ENCODE measurements at regions not wholly inside any gene's neighbourhood (a gene's known extent, or its start where the extent isn't known, plus 50 kb on each side); places are given as distances from the start of the nearest gene placed in this dataset.

DNA sequence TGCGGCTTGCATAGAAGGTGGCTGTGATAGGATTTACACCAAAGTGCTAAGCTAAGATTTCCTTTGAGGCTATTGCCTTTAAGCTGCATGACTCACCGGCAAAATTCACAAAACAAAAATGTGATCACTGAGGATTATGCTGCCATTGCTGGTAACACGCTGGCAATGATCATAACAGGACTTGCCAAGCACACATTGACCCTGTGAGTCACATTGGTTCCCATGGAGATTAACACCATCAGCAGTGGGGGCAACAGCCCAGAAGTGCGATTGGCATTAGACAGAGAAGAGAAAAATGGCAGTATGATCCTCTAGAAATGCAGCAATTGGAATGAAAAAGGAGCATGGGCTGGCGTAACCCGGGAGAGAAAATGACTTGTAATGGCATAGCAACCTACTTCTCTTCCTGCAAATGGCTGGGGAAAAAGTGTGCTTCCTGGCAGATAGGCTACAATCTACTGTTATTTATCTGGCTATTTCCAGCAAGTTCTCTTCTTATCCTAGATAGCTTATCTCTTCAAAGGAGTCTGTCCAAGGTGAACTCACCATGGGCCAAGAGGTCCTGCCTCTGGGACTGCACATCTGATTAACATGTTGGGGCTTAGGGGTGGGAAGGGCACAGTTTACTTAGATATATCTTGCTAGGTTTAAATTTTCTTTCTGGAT lies 314.2 kb upstream of the IGFBP7 start:
- no peak for DNase-seq
- H3K4me3 Mint-ChIP-seq, result no peak overlapping the region
- no peak overlapping the region for H3K27ac Mint-ChIP-seq
- POLR2A ChIA-PET, result no interaction called here
- no peaks in the 10 kb centered on the region for H3K9me3 Mint-ChIP-seq
- H3K36me3 Mint-ChIP-seq, result no peaks in the 10 kb centered on the region
- H3K4me1 Mint-ChIP-seq, result no peaks in the 10 kb centered on the region
- ATAC-seq (ENCODE audit: low read depth), result no peak
- H3K27me3 Mint-ChIP-seq, result no peaks in the 10 kb centered on the region

DNA sequence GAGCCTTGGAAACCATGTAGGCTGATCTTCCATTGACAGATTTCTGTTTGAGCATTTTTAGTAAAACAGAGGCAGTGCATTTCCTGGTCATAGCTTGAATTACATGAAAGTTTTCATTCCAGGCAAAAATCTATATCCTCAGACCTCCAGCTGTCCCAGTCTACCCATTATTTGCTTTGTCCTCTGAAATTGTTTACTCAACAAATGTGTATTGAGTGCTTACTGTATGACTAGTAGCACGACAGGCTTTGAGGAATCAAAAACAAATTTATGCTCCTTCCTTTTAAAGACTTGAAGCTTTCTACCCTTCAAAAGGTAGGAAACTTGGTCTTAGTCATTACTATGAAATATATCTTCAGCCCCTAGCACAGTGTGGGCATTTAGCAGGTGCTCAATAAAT lies 307.9 kb upstream of the IGFBP7 start:
- H3K4me1 Mint-ChIP-seq, result no peaks in the 10 kb centered on the region
- no peak overlapping the region for H3K27ac Mint-ChIP-seq
- H3K27me3 Mint-ChIP-seq, result no peaks in the 10 kb centered on the region
- DNase-seq (no peak), ATAC-seq (ENCODE audit: low read depth) (no peak)
- no peaks in the 10 kb centered on the region for H3K9me3 Mint-ChIP-seq
- H3K4me3 Mint-ChIP-seq, result no peak overlapping the region
- H3K36me3 Mint-ChIP-seq, result no peaks in the 10 kb centered on the region
- POLR2A ChIA-PET, result no interaction called here

DNA sequence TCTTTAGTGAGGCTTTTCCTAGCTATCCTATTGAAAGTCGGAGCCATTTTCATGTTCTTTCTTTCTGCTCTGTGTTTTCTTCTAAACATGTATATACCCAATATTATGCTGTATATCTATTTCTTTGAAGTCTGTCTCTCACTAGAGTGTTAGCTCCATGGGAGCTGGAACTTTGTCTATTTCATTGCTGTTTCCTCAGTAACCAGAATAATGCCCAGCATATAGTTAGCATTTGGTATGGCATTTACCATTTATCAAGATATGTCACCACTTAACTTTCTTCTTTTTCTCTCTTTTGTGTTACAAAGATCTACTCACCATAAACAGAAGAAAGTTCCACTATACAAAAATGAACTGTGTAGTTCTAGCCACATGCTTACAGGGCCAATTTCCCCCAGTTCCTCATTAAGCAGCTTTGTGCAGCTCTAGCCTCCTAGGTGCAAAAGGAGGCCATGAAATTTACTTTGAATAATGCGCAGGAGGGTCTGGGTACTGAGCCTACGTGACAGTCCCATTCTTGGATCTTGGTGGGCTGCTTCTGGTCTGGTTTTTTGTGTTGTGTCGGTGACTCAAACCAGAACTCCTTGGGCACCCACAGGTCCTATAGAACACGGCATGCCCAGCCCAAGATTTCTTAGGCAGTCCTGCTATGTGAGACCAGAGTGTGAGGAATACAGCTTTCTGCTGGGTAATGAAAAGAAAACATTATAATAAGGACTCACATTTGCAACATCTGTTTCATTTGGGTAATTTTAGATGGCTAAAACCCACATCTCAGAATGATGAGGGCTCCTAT lies 302.3 kb upstream of the IGFBP7 start:
- H3K9me3 Mint-ChIP-seq, result no peaks in the 10 kb centered on the region
- H3K36me3 Mint-ChIP-seq, result no peaks in the 10 kb centered on the region
- H3K27ac Mint-ChIP-seq, result no peak overlapping the region
- H3K4me1 Mint-ChIP-seq, result no peaks in the 10 kb centered on the region
- POLR2A ChIA-PET, result no interaction called here
- DNase-seq (no peak), ATAC-seq (ENCODE audit: low read depth) (no peak)
- no peaks in the 10 kb centered on the region for H3K27me3 Mint-ChIP-seq
- no peak overlapping the region for H3K4me3 Mint-ChIP-seq

DNA sequence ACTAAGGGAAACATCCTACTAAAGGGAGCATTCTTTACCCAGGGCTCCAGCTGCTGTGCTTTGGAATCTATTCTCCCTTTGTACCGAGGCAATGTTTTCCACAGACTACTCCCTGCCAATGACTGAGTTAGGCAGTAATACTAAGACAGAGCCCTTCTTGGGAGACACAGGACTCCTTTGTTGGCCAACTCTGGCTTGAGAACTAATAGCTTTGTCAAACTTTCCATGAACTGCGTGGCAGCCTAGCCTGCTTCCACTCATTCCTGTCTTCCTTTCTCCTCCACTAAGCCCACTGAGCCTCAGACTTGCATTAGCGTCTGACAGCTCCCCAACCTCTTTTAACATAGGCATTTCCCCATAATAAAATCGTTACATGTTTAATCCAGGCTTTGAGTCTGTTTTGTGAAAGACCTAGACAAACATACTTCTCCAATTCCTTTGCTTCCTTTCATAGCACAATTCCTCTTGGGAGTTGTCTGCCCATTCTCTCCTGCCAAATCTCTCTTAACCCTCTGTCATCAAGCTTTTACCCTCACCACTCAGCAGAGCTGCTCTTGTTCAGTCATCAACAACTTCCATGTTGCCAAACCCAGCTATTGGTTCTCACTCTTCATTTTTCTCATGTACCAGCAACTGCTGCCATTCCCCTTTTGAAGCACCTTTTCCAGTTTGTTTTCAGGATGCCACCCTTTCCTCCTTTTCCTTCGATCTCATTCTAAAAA lies 300.3 kb upstream of the IGFBP7 start:
- Mint-ChIP-seq H3K27ac (no peak overlapping the region), H3K4me3 (no peak overlapping the region), H3K9me3 (no peaks in the 10 kb centered on the region), H3K4me1 (no peaks in the 10 kb centered on the region), H3K36me3 (no peaks in the 10 kb centered on the region), H3K27me3 (no peaks in the 10 kb centered on the region)
- POLR2A ChIA-PET, result no interaction called here
- ATAC-seq (ENCODE audit: low read depth), result no peak
- DNase-seq, result no peak

DNA sequence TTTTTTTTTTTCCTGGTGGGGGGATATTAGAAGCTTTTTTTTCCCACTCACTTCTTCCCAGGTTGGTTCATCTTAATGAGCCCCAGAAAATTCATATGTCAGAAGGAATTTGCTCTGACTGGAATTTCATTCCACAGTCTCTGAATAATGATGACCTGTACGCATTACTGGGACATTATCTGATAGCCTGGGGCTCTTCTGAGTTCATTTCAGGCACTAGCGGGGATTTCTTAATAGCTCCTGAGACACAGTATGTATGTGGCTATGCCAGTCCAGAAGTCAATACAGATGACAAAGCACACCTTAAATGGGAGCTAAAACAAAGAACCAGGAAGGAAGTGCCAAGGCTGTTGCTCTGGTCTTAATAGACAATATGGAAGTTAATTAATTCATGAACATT lies 295.2 kb upstream of the IGFBP7 start:
- Mint-ChIP-seq H3K36me3 (no peaks in the 10 kb centered on the region), H3K9me3 (no peaks in the 10 kb centered on the region), H3K27ac (no peak overlapping the region), H3K4me3 (no peak overlapping the region), H3K4me1 (no peaks in the 10 kb centered on the region), H3K27me3 (no peaks in the 10 kb centered on the region)
- ATAC-seq (ENCODE audit: low read depth) (no peak), DNase-seq (no peak)
- POLR2A ChIA-PET, result no interaction called here

DNA sequence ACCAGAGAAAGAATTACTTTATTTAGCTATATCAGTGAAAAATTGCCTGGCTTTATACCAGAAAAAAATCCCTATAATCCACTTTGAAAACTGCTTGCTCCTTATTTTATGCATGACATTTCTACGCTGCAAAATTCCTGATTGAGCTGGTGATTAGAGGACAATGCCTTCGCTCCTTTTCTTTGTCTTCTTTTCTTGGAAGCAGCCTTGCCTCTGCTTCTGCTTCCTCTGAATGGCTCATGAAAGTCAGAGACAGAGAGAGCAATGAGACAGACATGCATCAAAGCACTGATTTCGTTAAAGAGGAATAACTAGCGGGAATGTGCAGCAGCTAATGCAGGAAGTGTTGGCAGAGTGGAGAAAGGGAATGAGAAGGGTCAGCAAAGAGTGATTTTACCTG lies 294.3 kb upstream of the IGFBP7 start:
- Mint-ChIP-seq H3K27ac (no peak overlapping the region), H3K4me1 (no peaks in the 10 kb centered on the region), H3K9me3 (no peaks in the 10 kb centered on the region), H3K4me3 (no peak overlapping the region), H3K36me3 (no peaks in the 10 kb centered on the region), H3K27me3 (no peaks in the 10 kb centered on the region)
- DNase-seq (no peak), ATAC-seq (ENCODE audit: low read depth) (no peak)
- POLR2A ChIA-PET, result no interaction called here

DNA sequence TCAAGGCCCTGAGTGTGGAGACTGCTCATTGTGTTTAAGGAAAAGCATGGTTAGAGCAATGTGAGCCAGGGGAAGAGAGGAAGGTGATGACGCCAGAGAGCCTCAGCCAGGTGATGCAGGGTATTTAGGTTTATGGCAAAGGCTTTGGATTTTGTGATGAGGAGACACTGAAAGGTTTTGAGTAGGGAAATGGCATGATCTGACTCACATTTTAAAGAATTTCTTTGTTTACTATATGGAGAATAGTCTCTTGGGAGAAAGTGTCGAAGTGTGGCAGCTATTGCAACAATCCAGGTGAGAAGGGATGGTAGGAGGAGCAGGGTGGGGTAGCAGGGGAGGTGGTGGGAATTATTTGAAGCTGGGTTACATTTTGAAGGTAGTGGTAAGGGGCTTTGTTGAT lies 293.4 kb upstream of the IGFBP7 start:
- Mint-ChIP-seq H3K27ac (no peak overlapping the region), H3K4me1 (no peaks in the 10 kb centered on the region), H3K4me3 (no peak overlapping the region), H3K27me3 (no peaks in the 10 kb centered on the region), H3K9me3 (no peaks in the 10 kb centered on the region), H3K36me3 (no peaks in the 10 kb centered on the region)
- ATAC-seq (ENCODE audit: low read depth) (no peak), DNase-seq (no peak)
- POLR2A ChIA-PET, result no interaction called here

DNA sequence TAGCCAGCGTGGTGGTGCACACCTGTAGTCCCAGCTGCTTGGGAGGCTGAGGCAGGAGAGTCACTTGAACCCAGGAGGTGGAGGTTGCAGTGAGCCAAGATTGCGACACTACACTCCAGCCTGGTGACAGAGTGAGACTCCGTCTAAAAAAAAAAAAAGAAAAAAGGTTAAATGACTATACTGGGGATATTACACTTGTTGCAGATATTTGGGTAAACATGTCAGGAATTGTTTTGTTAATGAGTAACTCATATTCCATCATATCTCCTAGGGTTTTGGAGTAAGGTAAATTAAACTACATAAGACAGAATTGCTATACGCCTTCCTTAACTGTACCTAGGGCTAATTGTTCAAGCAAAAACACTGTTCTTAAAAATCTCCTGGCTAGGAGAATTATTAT lies 291.4 kb upstream of the IGFBP7 start:
- ATAC-seq (ENCODE audit: low read depth), result no peak
- POLR2A ChIA-PET, result no interaction called here
- no peaks in the 10 kb centered on the region for H3K27me3 Mint-ChIP-seq
- no peaks in the 10 kb centered on the region for H3K9me3 Mint-ChIP-seq
- H3K4me3 Mint-ChIP-seq, result no peak overlapping the region
- no peak for DNase-seq
- H3K27ac Mint-ChIP-seq, result no peak overlapping the region
- H3K36me3 Mint-ChIP-seq, result no peaks in the 10 kb centered on the region
- H3K4me1 Mint-ChIP-seq, result no peaks in the 10 kb centered on the region

DNA sequence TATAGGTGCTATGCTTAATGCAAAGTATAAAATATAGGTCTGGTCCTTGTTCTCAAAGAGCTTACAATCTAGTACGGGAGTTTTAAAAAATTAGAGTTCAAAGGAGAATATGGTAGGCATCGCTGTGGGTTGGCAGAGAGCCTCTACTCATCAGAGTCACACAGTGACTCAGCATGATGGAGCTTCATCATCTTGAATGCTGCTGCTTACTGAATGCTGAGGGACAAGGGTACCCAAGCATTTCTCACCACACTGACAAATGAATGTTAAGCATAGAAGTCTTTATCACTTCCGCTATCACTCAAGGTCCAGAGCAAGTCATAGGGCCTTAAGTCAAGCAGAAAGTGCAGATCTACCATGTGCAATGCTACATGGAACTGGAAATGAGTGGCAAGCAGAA lies 268.6 kb upstream of the IGFBP7 start:
- no peak for DNase-seq
- no peaks in the 10 kb centered on the region for H3K9me3 Mint-ChIP-seq
- POLR2A ChIA-PET, result no interaction called here
- no peak overlapping the region for H3K27ac Mint-ChIP-seq
- H3K4me1 Mint-ChIP-seq, result no peaks in the 10 kb centered on the region
- no peak for ATAC-seq (ENCODE audit: low read depth)
- no peaks in the 10 kb centered on the region for H3K36me3 Mint-ChIP-seq
- no peaks in the 10 kb centered on the region for H3K27me3 Mint-ChIP-seq
- H3K4me3 Mint-ChIP-seq, result no peak overlapping the region

DNA sequence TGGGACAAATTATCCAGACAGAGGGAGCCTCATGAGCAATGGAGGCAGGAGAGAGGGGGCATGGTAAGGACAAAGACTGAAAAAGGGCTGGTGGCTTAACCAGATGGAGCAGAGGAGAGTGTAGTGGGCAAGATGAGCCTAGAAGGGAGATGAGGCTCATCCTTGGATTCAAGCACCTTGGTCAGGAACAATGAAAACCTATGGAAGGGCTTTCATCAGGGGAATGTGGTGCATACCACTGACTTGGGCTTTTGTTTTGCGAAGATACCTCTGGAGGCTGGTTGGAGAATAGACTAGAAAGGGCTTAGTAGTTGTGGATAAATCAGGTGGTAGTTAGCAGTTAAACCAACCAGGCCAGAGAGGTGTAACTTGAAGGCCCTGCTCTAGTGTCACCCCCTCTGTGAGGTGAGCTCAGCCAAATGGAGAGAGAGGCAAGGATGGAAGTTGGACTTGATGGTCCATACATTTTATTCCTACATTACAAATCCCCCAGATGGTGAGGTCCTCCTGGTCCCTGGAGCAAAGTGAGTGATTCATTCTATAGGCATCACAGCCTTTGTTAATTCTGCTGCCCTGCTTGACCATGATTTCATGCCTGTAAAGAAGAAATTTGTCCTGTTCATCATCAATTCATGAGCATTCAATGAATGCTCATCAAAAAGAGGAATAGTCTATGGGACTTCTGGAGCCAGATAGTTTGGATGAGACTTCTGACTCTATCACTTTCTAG lies 264.8 kb upstream of the IGFBP7 start:
- Mint-ChIP-seq H3K27me3 (no peaks in the 10 kb centered on the region), H3K36me3 (no peaks in the 10 kb centered on the region), H3K4me1 (no peaks in the 10 kb centered on the region), H3K27ac (no peak overlapping the region), H3K4me3 (no peak overlapping the region), H3K9me3 (no peaks in the 10 kb centered on the region)
- ATAC-seq (ENCODE audit: low read depth) (no peak), DNase-seq (no peak)
- POLR2A ChIA-PET, result no interaction called here

DNA sequence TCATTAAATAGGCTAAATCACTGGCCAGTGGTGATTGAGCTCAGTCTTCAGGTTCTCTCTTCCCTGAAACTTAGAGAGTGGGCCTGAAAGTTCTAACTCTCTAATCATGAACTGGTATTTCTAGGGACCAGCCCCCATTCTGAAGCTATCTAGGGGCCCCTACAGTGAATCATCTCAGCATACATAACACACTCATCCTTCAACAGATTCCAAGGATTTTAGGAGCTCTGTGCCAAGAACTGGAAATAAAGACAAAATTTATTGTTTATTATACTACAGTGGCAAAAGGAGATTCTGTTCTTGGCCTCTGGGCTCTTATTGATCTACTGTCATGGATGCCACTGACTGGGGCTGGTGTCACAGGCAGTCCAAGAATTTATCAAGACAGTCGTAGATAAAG lies 263.8 kb upstream of the IGFBP7 start:
- Mint-ChIP-seq H3K27me3 (no peaks in the 10 kb centered on the region), H3K36me3 (no peaks in the 10 kb centered on the region), H3K27ac (no peak overlapping the region), H3K4me1 (no peaks in the 10 kb centered on the region), H3K4me3 (no peak overlapping the region), H3K9me3 (no peaks in the 10 kb centered on the region)
- no peak for ATAC-seq (ENCODE audit: low read depth)
- no peak for DNase-seq
- POLR2A ChIA-PET, result no interaction called here

DNA sequence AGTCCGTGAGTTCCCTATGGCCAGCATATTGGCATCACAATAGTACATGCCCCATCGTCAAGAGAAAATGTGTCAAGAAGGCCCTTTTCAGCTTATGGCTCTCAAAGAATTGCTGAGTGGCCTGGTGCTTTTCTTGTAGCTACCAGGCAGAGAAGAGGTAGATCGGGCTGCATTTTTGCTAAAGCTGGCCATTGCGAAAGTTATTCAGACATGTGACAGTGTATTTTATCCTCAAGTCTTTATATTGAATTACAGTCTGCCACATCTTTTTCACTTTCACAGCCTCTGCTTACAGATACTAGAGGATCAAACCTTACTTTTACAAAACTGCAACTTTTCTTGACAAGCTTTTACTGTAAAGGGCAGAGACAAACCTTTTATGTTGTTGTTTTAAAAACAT lies 261.5 kb upstream of the IGFBP7 start:
- POLR2A ChIA-PET, result no interaction called here
- Mint-ChIP-seq H3K4me1 (no peaks in the 10 kb centered on the region), H3K4me3 (no peak overlapping the region), H3K27ac (no peak overlapping the region), H3K9me3 (no peaks in the 10 kb centered on the region), H3K36me3 (no peaks in the 10 kb centered on the region), H3K27me3 (no peaks in the 10 kb centered on the region)
- no peak for ATAC-seq (ENCODE audit: low read depth)
- DNase-seq, result no peak

DNA sequence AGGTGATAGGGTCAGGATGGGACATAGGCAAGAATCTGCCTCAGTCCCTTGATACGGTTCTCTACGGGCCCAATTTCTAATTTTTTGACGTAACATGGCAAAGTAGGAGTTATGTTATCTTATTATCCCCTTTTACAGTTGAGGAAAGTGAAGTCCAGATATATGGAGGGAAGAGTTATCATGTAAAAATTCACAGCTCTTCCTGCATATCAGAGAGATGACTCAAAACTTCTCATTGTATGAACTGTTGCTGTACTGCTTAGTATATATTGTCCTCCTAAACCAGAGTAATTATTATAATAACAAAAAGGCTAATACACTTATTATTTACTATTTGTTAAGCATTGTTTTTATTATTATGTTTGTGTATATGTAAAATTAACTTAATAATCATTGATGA lies 260.5 kb upstream of the IGFBP7 start:
- no peaks in the 10 kb centered on the region for H3K27me3 Mint-ChIP-seq
- no peaks in the 10 kb centered on the region for H3K36me3 Mint-ChIP-seq
- H3K27ac Mint-ChIP-seq, result no peak overlapping the region
- DNase-seq (no peak), ATAC-seq (ENCODE audit: low read depth) (no peak)
- H3K4me1 Mint-ChIP-seq, result no peaks in the 10 kb centered on the region
- no peak overlapping the region for H3K4me3 Mint-ChIP-seq
- POLR2A ChIA-PET, result no interaction called here
- H3K9me3 Mint-ChIP-seq, result no peaks in the 10 kb centered on the region

DNA sequence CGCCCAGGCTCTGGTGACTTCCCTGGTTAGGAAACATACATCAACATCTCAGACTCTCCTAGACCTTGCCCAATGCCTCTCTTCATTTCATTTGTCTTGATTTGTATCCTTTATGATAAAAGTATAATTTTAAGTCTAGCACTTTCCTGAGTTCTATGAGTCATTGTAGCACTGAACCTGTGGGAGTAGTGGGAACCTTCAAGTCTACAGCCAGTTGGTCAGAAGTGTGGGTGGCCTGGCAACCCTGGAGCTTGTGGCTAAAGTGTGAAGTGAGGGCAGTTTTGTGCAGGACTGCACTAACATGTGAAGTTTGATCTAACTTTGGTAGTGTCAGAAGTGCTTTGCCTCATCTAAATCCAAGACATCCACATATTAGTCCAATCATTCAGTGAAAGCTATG lies 259.3 kb upstream of the IGFBP7 start:
- H3K9me3 Mint-ChIP-seq, result no peaks in the 10 kb centered on the region
- H3K4me3 Mint-ChIP-seq, result no peak overlapping the region
- no peaks in the 10 kb centered on the region for H3K36me3 Mint-ChIP-seq
- H3K27ac Mint-ChIP-seq, result no peak overlapping the region
- DNase-seq, result no peak
- POLR2A ChIA-PET, result no interaction called here
- no peaks in the 10 kb centered on the region for H3K4me1 Mint-ChIP-seq
- no peaks in the 10 kb centered on the region for H3K27me3 Mint-ChIP-seq
- ATAC-seq (ENCODE audit: low read depth), result no peak

Measured in activated naive CD8-positive, alpha-beta T cell treated with anti-CD3 and anti-CD28 coated beads, Interleukin-2, amount 10 ng/mL, durations not matched to agents 7 days and 5 days (primary cell).